GM21737 (cell line): ENCODE measurements at regions not wholly inside any gene's neighbourhood (a gene's known extent, or its start where the extent isn't known, plus 50 kb on each side); places are given as distances from the start of the nearest gene placed in this dataset.
"Not testable (repeated sequence)": the region's sequence is repeated elsewhere in the genome, so short reads cannot be mapped to it uniquely, and the experiment has no call there.

Experiments used
- ATAC-seq: cut with Tn5 transposase; IDR thresholded peaks from one replicate; pipeline ENCODE4 v1.9.1; 2021; ENCODE audit warnings: mild to moderate bottlenecking, moderate library complexity; ENCODE audit not compliant: unreplicated experiment

GRCh38 chrX:43211570-43211969, 433.6 kb upstream of the PPP1R2C start:
- ATAC-seq: no peak

GRCh38 chrX:43218198-43218597, 437.9 kb upstream of the MAOA start:
- no peak for ATAC-seq

DNA sequence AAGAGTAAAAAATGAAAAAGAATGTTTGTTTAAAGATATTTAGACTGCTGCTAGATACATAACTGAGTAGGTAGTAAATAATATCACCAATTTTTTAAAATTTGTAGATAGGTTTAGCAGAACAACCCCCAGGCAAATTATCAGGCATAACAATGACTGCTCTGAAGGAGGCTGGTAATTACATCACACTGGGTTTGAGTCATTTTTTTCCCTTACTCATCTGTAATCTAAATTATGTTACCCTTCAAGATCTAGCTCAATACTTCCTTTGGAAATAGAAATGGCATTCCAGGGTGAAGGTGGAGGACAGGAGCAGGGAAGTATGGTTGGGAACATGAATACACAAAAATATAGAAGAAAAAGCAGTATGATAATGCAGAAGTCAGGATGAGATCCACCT, 431.6 kb upstream of the MAOA start:
- ATAC-seq: no peak

DNA sequence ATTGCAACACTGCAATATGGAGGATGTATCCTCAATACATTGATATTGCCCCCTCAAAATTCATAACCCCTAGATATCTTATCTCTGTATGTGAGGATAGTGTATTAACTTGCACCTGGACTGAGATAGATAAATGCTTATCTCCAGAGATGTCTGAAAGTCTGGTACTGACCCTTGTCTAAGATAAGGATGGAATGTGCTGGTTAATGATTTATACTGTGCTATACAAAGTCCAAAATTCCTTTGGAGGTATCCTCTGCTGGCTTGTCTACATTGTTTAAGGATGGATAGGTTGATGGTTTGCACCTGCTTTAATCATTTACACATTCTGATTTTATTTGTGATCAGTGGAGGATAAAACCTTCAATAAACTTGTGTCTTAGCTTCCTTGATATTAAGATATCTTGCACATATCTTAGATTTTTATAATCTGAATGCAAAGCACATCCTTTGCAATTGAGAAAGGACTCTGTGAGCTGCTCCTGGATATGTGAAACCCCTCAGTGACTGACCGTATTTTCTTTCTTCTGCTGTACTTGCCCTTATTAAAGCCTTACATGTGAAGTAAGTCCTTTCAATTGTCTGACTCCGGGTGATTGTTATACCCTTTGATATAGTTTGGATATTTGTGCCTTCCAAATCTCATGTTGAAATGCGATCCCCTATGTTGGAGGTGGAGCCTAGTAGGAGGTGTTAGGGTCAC, 430.3 kb upstream of the MAOA start:
- no peak for ATAC-seq

DNA sequence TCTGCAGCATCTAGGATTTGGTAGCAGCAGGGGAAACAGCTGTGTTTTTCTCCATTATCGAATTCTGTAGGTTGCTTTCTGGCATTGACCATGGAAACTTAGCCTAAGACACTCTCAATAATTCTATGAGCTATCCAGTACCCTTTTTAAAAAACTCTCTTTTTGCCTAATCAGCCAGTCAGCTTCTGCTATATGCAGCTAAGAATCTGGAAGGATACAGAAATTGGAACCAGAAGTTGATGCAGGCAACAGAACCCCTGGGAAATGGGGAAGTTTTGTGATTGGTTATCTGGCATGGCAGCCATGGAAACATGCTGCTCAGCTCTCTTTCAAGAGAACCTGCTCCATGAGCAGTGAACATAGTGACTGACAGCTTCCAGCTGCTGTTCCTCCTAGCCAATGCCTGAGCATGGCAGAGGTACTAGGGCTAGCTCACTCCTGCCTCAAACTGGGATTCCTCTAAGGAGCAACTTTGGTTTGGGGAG, 417.6 kb upstream of the MAOA start:
- ATAC-seq: no peak

- ATAC-seq: no peak
Measured at GRCh38 chrX:43239356-43239755, 416.7 kb upstream of the MAOA start.

DNA sequence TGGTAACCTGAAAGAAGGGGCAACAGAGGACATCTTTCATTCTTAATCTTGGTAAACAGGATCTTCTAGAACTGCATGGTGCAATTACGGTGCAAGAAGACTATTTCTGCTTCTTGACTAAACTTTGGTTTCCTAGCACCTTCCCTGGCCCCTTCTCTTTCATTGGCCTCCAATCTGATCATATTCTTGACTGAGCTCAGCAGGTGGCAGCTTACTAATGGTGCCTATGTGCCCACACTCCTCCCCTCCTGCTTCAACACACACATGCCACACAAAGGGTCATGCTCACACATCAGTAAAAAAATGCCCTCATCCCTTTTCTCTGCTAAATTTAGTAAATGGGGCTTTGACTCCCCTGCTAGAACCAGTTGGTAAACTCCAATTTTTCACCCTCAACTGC, 400.5 kb upstream of the MAOA start:
- ATAC-seq: no peak

- ATAC-seq: no peak
Measured at GRCh38 chrX:43266487-43266886, 389.6 kb upstream of the MAOA start.

DNA sequence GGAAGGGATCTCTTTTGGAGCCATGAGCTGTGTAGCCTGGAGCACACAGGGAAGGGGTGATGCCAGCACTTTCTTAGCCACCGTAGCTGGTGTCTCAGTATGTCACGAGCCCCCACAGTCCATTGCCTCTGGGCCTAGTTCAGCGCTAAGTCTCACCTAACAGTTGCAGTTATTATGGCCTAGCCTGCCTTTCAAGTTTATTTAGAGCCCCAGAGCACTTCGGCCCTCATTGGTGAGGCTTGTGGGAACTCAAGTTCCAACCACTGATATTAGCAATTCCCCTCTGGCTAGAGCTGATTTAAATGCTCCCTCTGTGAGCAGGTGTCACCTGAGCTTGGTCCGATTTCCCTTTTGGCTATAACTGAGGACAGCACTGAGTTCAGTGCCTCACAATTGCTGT, 388.4 kb upstream of the MAOA start:
- no peak for ATAC-seq

GRCh38 chrX:43269201-43269600, 386.9 kb upstream of the MAOA start:
- ATAC-seq: no peak

- ATAC-seq: no peak
Measured at GRCh38 chrX:43277879-43278278, 378.2 kb upstream of the MAOA start.

DNA sequence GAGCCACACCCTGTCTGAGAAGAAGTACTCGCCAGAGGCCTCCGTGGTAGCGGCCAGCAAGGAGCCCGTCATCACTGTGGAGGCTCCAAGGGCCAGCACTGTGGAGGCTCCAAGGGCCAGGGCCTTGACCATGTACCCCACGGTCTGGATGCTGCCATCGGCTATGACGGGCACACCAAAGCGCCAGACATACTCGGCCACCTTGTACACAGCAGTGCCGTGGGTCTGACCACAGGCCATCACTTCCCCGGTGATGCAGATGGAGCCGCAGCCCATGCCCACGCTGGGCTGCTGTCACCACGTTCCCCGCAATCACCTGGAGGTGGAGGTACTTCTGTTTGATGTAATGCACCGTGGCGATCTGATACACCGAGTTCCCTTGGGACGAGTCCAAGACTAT, 377.7 kb upstream of the MAOA start:
- no peak for ATAC-seq

GRCh38 chrX:43279341-43279808, 376.7 kb upstream of the MAOA start:
- no peak for ATAC-seq

GRCh38 chrX:43283187-43283586, 372.9 kb upstream of the MAOA start:
- no peak for ATAC-seq

DNA sequence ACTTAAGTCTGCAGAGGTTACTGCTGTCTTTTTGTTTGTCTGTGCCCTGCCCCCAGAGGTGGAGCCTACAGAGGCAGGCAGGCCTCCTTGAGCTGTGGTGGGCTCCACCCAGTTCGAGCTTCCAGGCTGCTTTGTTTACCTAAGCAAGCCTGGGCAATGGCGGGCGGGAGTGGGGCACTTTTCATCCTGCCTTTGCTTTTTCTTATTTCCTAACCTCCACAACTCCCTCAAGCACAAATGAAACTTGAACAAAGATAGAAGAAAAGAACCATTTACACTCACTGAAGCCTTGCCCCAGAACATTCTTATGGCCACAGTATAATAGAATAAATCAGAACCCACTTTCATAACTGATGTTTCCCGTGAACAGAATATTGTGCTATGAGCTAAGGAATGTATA, 344.5 kb upstream of the MAOA start:
- ATAC-seq: not testable (repeated sequence)

DNA sequence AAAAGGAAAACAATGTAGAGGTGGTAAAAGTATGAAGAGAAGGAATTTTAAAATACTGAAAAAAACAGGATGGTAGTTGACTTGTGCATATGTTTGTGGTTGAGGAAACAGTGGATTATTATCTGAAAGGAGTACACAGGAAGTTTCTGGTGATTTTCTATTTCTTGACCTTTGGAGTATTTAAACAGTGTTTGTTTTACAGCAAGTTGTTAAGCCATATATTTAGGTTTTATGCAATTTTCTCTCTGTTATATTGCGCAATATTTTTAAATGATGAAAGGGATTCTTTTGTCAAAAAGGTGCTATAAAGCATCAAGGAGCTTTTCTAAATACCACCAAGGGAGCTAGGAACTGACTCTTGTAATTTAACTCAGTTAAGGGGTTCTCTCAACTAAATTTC, 343.1 kb upstream of the MAOA start:
- no peak for ATAC-seq

DNA sequence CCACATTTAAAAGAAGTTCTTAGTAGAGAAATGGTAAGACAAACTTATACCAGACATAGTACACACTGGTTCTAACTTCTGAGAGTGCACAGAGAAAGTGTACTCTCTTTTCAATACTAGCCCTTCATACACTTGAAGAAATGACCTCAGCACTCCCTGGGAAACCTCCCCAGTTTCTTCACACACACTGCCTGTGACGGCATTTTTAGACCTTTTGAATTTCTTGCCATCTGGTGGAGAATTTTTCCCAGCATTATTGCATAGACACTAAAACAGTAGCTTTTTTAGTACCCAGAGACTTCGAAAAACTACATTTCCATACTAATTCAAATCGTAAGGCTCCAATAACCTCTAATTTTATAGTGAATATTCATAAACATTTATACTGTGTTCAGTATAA, 341.6 kb upstream of the MAOA start:
- ATAC-seq: no peak

- no peak for ATAC-seq
Measured at GRCh38 chrX:43315622-43316021, 340.5 kb upstream of the MAOA start.

DNA sequence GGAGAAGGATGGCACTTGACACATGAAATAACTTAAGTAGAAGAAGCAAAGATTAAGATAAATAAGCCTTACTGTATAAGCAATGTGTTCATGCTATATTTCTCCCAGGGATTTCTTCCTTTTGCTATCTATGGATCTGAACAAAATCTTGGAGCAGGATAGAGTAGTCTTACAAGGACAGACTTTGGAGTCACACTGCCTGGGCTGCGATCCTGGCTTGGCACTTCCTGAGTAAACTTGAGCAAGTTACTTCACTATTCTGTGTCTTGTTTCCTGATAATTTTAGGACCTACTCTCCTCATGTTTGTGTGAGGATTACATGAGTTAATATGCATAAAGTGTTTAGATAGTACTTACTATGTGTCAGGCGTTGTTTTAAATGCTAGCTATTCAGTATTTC, 340.0 kb upstream of the MAOA start:
- no peak for ATAC-seq

DNA sequence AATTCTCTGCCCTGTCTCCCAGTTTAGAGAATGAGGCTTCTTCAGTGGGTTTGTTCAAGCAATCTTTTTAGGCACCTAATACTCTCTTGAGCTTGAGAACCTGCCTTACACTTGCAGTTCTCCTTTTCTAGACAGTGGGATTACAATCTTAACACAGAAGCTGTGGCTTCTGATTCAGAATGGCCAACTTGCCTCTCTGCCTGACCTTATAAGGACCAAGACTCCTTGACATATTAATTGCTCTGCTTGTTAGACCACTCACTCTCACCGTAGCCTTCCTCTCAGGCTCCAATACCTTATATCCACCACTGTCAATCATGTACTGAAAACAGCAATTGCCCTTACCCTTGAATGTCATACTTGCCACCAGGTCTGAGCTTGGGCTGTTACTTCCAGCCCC, 338.7 kb upstream of the MAOA start:
- no peak for ATAC-seq

DNA sequence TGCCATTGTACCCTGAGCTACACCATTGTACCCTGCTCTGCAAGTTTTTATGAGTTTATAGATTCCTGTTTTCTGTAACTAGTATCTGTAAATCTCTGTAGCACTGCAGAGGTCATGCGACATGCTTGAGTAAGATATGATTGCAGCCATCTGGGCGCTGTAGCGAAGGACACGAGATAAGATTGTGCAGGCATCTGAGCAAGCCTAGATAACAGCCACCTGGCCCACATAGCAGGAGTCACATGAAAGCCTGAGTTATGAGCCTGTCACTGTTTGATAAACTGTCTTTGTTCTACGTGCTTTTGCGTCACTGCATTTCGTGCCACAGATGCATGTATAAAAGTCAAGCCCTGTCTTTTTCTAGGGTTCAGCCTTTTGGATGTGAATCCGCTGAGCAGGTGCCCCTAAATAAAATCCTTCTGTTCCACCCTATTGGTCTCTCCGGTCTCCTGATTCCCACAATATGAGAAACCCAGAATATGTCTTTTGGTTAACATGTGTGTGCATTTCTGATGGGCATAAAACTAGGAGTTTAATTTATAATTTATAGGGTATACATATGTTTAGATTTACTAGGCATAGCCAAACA, 327.6 kb upstream of the MAOA start:
- ATAC-seq: no peak

DNA sequence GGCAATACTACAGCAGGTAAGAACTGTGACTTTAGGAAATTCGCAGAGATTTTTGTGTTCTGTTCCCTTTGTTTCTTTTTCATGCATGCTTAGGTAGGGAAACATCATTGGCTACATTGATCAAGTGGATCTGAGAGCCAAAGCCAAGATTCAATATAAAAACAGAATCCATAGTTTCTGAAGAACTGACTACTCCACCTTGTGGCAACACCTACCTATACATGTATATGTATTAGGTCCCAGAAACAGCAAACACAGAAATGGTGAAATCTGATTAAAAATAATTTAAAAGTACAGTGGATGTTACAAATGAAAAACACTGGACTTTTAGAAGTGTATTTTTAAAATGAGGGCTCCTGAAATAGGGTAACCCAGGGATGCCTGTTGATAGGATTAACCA, 322.6 kb upstream of the MAOA start:
- no peak for ATAC-seq

- no peak for ATAC-seq
Measured at GRCh38 chrX:43345166-43345565, 310.9 kb upstream of the MAOA start.
